ENCODE measurements at regions not wholly inside any gene's neighbourhood (a gene's known extent, or its start where the extent isn't known, plus 50 kb on each side); places are given as distances from the start of the nearest gene placed in this dataset.
"Not testable (repeated sequence)": the region's sequence is repeated elsewhere in the genome, so short reads cannot be mapped to it uniquely, and the experiment has no call there.

GRCh38 chr6:138666636-138667035 lies 106.9 kb upstream of the CCDC28A start:
- no peak for DNase-seq

DNA sequence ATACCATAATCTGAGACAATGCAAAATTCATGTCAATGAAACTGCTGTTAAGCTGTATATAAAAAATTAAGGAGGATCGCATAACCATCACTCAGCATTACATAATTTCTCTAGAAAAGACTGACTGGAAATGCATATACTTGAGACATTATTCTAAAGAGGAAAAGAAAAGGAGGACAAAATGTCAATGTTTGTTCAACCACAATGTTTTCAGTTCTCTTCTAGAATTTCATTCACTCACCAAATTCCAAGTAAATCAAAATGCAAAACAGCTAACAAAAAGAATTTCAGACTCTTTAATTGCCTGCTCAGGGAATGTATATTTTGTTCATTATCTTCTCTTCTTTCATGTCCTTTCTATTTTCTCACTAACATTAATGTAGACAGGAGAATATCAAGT lies 106.2 kb upstream of the CCDC28A start:
- DNase-seq: no peak

DNA sequence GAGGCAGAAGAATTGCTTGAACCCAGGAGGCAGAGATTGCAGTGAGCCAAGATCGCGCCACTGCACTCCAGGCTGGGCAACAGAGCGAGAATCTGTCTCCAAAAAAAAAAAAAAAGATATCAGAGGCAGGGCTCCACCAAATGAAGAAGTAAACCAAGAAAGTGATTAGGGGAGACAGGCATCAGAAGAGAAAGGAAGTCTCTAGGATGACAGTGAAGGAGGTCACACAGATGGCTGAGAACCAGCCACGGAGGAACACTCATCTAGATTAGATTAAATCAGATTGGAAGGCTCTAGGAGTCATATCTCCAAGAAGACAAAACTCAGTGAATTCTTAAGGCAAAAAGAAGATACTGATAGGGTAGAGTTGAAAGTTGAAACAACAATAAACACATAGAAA lies 102.2 kb upstream of the CCDC28A start:
- no peak for DNase-seq

- no peak for DNase-seq
These were observed 100.1 kb upstream of the CCDC28A start for GRCh38 chr6:138673346-138674014.

DNA sequence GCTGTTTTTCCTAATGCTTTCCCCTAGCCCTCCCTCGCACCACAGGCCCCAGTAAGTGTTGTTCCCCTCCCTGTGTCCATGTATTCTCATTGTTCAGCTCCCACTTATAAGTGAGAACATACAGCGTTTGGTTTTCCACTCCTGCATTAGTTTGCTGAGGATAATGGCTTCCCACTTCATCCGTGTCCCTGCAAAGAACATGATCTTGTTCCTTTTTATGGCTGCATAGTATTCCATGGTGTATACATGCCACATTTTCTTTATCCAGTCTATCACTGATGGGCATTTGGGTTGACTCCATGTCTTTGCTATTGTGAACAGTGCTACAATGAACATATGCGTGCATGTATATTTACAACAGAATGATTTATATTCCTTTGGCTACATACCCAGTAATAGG lies 99.1 kb upstream of the CCDC28A start:
- not testable (repeated sequence) for DNase-seq

GRCh38 chr6:138677538-138677937 lies 96.0 kb upstream of the CCDC28A start:
- no peak for DNase-seq

GRCh38 chr6:138678168-138678567 lies 95.4 kb upstream of the CCDC28A start:
- no peak for DNase-seq

- no peak for DNase-seq
These were observed 93.5 kb upstream of the CCDC28A start for GRCh38 chr6:138680085-138680484.

DNA sequence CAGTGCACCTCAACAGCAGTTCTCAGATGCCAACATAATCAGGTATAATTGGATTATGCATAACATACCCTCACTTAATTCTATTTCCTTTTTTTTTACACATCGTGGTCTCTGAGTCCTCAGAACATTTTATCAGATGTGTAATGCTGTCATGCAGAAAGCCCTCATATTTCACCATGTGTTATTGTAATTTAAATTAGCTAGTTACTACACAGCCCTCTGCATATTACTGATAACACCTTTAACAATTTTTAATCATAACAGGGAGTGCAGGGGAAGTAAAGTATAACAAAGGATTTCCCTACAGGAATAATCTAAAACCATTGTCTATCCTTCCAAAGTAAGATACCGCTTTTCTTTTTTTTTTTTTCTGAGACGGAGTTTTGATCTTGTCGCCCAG lies 91.9 kb upstream of the CCDC28A start:
- DNase-seq: no peak

DNA sequence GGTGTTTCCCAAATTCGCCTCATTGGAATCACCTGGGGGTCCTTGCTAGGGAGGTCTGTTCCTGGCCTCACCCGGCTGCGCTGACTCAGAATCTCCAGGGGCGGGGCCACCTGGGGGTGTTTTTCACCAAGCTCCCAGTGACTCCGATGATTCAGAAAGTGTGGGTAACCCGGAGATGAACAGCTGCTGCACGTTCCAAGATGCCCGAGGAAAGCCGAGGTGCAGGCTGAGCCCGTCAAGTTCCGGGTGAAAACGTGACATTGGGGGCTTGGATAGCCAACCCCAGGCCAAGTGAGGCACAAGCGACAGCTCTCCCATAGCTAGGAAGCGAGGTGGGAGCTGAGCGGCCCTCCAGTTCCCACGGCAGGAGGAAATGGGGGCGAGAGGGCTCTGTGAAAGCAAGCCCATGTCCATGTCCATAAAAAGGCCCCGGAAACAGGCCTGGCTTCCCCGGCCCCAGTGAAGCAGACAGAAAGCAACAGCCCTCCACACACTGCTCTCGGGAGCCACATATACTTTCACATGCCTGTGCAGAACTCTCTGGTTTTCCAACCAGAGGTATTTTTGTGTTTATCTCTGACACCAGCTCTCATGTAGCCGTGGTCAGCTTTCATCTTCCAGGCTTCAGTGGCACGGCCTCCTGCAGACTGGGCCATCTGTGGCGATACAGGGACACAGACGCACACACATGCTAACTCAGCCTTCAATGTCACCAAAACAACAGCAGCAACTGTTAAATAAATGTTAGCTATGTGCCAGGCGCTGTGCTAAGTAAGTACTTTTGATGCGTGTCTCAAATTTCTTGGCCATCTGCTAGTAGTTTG lies 90.7 kb upstream of the CCDC28A start:
- DNase-seq: no peak

- no peak for DNase-seq
These were observed 88.3 kb upstream of the CCDC28A start for GRCh38 chr6:138685257-138685656.

DNA sequence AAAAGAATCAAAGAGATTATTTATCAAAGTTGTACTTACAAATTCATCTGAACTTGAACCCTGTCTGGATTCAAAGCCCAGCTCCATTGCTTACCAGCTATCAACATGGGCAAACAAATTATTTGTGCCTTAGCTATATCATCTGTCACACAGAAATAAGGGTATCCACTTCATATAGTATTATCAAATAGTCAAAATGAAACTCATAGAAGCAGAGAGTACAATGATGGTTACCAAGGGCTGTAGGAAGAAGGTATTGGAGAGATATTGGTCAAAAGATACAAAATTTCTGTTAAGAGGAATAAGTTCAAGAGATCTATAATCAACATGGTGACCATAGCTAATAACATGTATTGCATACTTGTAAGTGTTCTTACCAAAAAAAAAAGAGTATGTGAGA lies 87.8 kb upstream of the CCDC28A start:
- no peak for DNase-seq

- no peak for DNase-seq
These were observed 85.0 kb upstream of the CCDC28A start for GRCh38 chr6:138688580-138688979.

GRCh38 chr6:138689849-138690248 lies 83.7 kb upstream of the CCDC28A start:
- no peak for DNase-seq

- no peak for DNase-seq
These were observed 82.5 kb upstream of the CCDC28A start for GRCh38 chr6:138690975-138691594.

- no peak for DNase-seq
These were observed 81.9 kb upstream of the CCDC28A start for GRCh38 chr6:138691595-138692057.

DNA sequence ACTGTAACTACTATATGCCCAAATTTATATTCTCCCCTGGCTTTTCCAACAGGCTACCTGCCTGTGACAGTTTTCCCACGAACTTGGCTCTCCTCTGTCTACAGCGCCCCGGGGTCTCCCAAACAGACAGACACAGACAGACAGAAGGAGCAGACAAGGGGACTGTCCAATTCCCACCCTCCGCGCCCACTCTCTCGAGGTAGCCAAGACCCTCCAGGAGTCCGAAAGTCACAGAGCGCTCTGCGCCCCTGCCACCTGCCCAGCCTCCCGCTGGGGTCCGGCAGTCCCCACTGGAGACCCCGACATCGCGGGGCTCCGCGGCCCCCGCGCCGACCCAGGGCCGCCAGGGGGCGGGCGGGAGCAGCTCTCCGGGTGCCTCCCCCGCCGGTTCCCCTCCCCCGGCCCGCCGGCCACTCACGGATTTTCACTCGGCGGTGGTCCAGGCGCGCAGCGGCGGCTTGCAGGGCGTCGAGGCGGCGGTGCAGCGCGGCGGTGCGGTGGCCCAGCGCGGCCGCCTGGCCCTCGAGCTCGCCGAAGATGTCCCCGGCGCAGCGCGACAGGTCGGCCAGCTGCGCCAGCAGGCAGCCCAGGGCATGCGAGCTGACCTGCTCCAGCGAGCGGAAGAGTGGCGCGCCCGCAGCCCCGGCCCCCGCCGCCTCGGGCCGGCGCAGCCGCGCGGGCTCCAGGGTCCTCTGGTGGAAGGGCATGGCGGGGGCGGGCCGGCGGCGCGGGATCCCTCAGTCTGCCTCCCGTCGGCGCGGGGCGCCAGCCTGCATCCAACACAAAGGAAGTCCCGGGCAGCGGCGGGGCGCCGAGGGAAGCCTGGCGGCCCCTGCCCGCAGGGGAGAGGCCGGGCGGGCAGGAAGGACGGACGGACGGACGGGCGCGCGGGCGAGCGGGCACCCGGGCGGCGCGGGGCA lies 81.3 kb upstream of the CCDC28A start:
- peak; percentile 51 for DNase-seq

GRCh38 chr6:138692978-138693909 lies 80.3 kb upstream of the CCDC28A start:
- peak; percentile 18 for DNase-seq

DNA sequence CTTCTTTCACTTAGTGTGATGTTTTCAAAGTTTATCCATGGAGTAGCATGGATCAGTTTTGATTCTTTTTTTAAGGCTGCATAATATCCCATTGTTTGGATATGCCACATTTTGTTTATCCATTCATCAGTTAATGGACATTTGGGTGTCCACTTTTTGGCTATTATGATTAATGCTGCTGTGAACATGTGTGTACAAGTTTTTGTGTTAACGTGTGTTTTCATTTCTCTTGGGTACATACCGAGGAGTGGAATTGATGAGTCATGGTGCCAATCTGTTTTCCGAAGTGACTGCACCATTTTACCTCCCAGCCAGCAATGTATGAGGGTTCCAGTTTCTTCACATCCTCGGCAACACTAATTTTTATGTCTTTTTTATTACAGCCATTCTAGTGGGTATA lies 78.4 kb upstream of the CCDC28A start:
- no peak for DNase-seq

- no peak for DNase-seq
These were observed 59.1 kb upstream of the CCDC28A start for GRCh38 chr6:138714493-138714892.

- DNase-seq: no peak
These were observed 57.6 kb upstream of the CCDC28A start for GRCh38 chr6:138716013-138716412.
